GM21447 (cell line): ENCODE measurements at regions not wholly inside any gene's neighbourhood (a gene's known extent, or its start where the extent isn't known, plus 50 kb on each side); places are given as distances from the start of the nearest gene placed in this dataset.
"Not testable (repeated sequence)": the region's sequence is repeated elsewhere in the genome, so short reads cannot be mapped to it uniquely, and the experiment has no call there.

Source experiments
- ATAC-seq: cut with Tn5 transposase; IDR thresholded peaks from one replicate; pipeline ENCODE4 v1.9.1; 2021; ENCODE audit not compliant: unreplicated experiment

GRCh38 chr13:95388420-95389079 is 87.3 kb upstream of the ABCC4 start:
- no peak for ATAC-seq

GRCh38 chr13:95391362-95391761 is 90.1 kb upstream of the ABCC4 start:
- ATAC-seq = no peak

GRCh38 chr13:95391785-95392184 is 90.5 kb upstream of the ABCC4 start:
- ATAC-seq = no peak

- ATAC-seq = no peak
Measured at GRCh38 chr13:95392597-95392996, 91.3 kb upstream of the ABCC4 start.

- ATAC-seq = peak; percentile 21
Measured at GRCh38 chr13:95403349-95404140, 102.3 kb upstream of the ABCC4 start.

- peak; percentile 96 for ATAC-seq
Measured at GRCh38 chr13:95404141-95404882, 103.1 kb upstream of the ABCC4 start.

- ATAC-seq = no peak
Measured at GRCh38 chr13:95406176-95406575, 104.9 kb upstream of the ABCC4 start.

- ATAC-seq = no peak
Measured at GRCh38 chr13:95411428-95412040, 110.3 kb upstream of the ABCC4 start.

GRCh38 chr13:95418946-95419345 is 117.7 kb upstream of the ABCC4 start:
- no peak for ATAC-seq

GRCh38 chr13:95420501-95420900 is 119.2 kb upstream of the ABCC4 start:
- ATAC-seq = no peak

GRCh38 chr13:95426631-95427030 is 125.4 kb upstream of the ABCC4 start:
- ATAC-seq = no peak

GRCh38 chr13:95430525-95430924 is 122.0 kb upstream of the CLDN10 start:
- not testable (repeated sequence) for ATAC-seq

- no peak for ATAC-seq
Measured at GRCh38 chr13:95432141-95432540, 120.4 kb upstream of the CLDN10 start.

- no peak for ATAC-seq
Measured at GRCh38 chr13:95433537-95433936, 119.0 kb upstream of the CLDN10 start.

- ATAC-seq = no peak
Measured at GRCh38 chr13:95434111-95434510, 118.4 kb upstream of the CLDN10 start.

GRCh38 chr13:95437561-95437960 is 115.0 kb upstream of the CLDN10 start:
- no peak for ATAC-seq

GRCh38 chr13:95438297-95438696 is 114.2 kb upstream of the CLDN10 start:
- ATAC-seq = no peak

GRCh38 chr13:95440441-95441088 is 112.0 kb upstream of the CLDN10 start:
- ATAC-seq = no peak

GRCh38 chr13:95441326-95441725 is 111.2 kb upstream of the CLDN10 start:
- no peak for ATAC-seq

GRCh38 chr13:95444006-95444730 is 108.4 kb upstream of the CLDN10 start:
- no peak for ATAC-seq
